ENCODE measurements at regions not wholly inside any gene's neighbourhood (a gene's known extent, or its start where the extent isn't known, plus 50 kb on each side); places are given as distances from the start of the nearest gene placed in this dataset.

DNA sequence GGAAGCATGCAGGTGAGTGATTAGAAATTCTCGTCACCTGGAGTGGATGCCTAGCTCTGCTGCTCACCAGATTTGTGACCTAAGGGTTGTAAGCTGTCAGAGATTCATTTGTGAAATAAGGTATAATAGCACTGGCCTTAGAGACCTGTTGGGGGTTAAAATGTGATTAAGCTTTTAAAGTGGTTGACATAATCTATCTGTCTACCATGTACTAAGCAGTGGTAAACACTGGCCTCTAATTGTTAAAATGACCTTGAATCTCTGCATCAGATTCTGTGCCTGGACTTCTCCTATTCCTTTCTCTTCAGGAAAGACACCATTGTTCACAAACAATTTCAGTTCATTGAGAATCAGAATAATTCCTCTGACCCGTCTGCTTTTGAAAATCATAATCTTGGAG, 536.2 kb downstream of the CBLN4 start:
- H3K27me3 ChIP-seq (ENCODE audit: control insufficient read depth in 3 of 3, insufficient read depth in 3 of 3, low read length in 3 of 3): no peaks in the 10 kb centered on the region
- 62 to 69% (median 66%) methylated on average over 2 of the region's 2 CpGs for WGBS, 3 donors
- FAIRE-seq (no peak), DNase-seq (no peak)
- H3K36me3 ChIP-seq (ENCODE audit: control insufficient read depth in 3 of 3, insufficient read depth in 2 of 3, low read depth in 1 of 3, low read length in 3 of 3): no peaks in the 10 kb centered on the region
- no peak overlapping the region for H3K27ac ChIP-seq (ENCODE audit: low read depth in 1 of 3, low read length in 2 of 3)
- no peaks in the 10 kb centered on the region for H3K9me3 ChIP-seq (ENCODE audit: control insufficient read depth in 2 of 2, insufficient read depth in 1 of 2, low read depth in 1 of 2, low read length in 1 of 2)
- no peak overlapping the region for H3K4me3 ChIP-seq (ENCODE audit: low read depth in 1 of 3, low read length in 3 of 3)
- H3K4me1 ChIP-seq (ENCODE audit: control insufficient read depth in 3 of 3, insufficient read depth in 2 of 3, low read depth in 1 of 3, low read length in 2 of 3): no peaks in the 10 kb centered on the region

DNA sequence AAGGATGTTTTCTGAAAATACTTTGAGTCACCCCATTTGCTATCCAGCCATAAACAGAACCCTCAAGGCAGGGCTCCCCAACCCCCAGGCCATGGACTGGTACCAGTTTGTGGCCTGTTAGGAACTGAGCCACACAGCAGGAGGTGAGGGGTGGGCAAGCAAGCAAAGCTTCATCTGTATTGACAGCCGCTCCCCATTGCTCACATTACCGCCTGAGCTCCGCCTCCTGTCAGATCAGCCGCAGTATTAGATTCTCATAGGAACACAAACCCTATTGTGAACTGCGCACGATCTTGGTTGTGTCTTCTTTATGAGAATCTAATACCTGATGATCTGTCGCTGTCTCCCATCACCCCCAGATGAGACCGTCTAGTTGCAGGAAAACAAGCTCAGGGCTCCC, 543.8 kb downstream of the CBLN4 start:
- Histone ChIP-seq H3K4me3 (ENCODE audit: low read depth in 1 of 3, low read length in 3 of 3) (no peak overlapping the region), H3K27ac (ENCODE audit: low read depth in 1 of 3, low read length in 2 of 3) (no peak overlapping the region), H3K36me3 (ENCODE audit: control insufficient read depth in 3 of 3, insufficient read depth in 2 of 3, low read depth in 1 of 3, low read length in 3 of 3) (no peaks in the 10 kb centered on the region), H3K9me3 (ENCODE audit: control insufficient read depth in 2 of 2, insufficient read depth in 1 of 2, low read depth in 1 of 2, low read length in 1 of 2) (no peaks in the 10 kb centered on the region), H3K4me1 (ENCODE audit: control insufficient read depth in 3 of 3, insufficient read depth in 2 of 3, low read depth in 1 of 3, low read length in 2 of 3) (no peaks in the 10 kb centered on the region), H3K27me3 (ENCODE audit: control insufficient read depth in 3 of 3, insufficient read depth in 3 of 3, low read length in 3 of 3) (no peaks in the 10 kb centered on the region)
- no peak for DNase-seq
- FAIRE-seq: no peak
- whole genome bisulfite sequencing, 3 donors: 95 to 96% (median 96%) methylated on average over 8 of the region's 8 CpGs

DNA sequence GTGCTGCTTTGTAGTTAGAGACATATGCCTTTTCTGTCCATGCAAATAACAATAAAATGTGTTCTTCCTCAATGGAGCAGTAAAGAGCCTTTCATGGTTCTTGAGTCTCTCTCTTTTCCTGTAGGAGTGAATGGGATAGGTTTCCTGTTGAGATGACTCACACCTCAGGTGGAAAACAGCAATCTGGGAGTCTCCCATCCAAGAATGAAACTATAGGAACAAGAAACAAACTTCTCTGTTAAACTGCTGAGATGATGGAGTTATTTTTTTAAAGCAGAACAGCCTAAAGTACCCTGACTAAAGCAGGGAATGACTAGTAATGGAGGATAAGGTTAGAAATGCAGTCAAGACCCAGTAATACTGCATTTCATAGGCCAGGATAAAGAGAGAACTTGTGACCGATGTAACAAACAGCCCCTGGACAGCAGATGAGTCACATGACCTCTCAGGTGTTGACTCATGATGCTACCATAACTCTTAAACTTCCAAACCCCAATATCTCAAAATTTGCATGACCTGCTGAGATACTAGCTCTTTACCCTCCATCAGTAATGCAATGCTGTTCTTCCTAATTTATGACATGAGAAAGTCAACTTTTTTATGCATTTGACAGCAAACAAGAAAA, 548.9 kb downstream of the CBLN4 start:
- WGBS, 3 donors: 75 to 91% (median 90%) methylated on average over 1 of the region's 1 CpG
- H3K4me1 ChIP-seq (ENCODE audit: control insufficient read depth in 3 of 3, insufficient read depth in 2 of 3, low read depth in 1 of 3, low read length in 2 of 3): no peaks in the 10 kb centered on the region
- no peaks in the 10 kb centered on the region for H3K36me3 ChIP-seq (ENCODE audit: control insufficient read depth in 3 of 3, insufficient read depth in 2 of 3, low read depth in 1 of 3, low read length in 3 of 3)
- no peak overlapping the region for H3K4me3 ChIP-seq (ENCODE audit: low read depth in 1 of 3, low read length in 3 of 3)
- no peak overlapping the region for H3K27ac ChIP-seq (ENCODE audit: low read depth in 1 of 3, low read length in 2 of 3)
- H3K27me3 ChIP-seq (ENCODE audit: control insufficient read depth in 3 of 3, insufficient read depth in 3 of 3, low read length in 3 of 3): no peaks in the 10 kb centered on the region
- no peak for FAIRE-seq
- no peaks in the 10 kb centered on the region for H3K9me3 ChIP-seq (ENCODE audit: control insufficient read depth in 2 of 2, insufficient read depth in 1 of 2, low read depth in 1 of 2, low read length in 1 of 2)
- DNase-seq: no peak

DNA sequence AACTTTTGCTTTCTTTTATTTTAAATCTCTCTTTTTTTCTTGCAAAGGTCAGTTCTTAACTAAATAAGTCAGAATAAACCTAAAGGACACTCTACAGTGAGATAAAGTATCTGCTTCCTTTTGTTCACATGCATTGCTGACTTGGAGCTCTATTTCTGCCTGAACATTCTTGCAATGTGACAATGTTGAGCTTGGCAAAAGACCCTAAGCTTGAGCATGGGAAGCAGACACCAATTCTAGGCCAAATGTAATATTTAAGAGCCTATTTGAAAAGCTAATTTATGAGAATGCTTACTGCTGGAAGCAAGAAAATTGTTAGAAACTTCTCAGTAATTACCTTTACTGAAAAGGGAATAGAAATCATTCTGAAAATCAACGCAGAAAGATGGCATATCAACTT, 556.2 kb downstream of the CBLN4 start:
- Histone ChIP-seq H3K4me3 (ENCODE audit: low read depth in 1 of 3, low read length in 3 of 3) (no peak overlapping the region), H3K27me3 (ENCODE audit: control insufficient read depth in 3 of 3, insufficient read depth in 3 of 3, low read length in 3 of 3) (no peaks in the 10 kb centered on the region), H3K36me3 (ENCODE audit: control insufficient read depth in 3 of 3, insufficient read depth in 2 of 3, low read depth in 1 of 3, low read length in 3 of 3) (no peaks in the 10 kb centered on the region), H3K9me3 (ENCODE audit: control insufficient read depth in 2 of 2, insufficient read depth in 1 of 2, low read depth in 1 of 2, low read length in 1 of 2) (peaks cover 0 to 2% of the 10 kb centered on the region in 2 donors), H3K27ac (ENCODE audit: low read depth in 1 of 3, low read length in 2 of 3) (no peak overlapping the region), H3K4me1 (ENCODE audit: control insufficient read depth in 3 of 3, insufficient read depth in 2 of 3, low read depth in 1 of 3, low read length in 2 of 3) (no peaks in the 10 kb centered on the region)
- FAIRE-seq (no peak), DNase-seq (no peak)
- WGBS, 3 donors: 44 to 68% (median 50%) methylated on average over 1 of the region's 1 CpG

DNA sequence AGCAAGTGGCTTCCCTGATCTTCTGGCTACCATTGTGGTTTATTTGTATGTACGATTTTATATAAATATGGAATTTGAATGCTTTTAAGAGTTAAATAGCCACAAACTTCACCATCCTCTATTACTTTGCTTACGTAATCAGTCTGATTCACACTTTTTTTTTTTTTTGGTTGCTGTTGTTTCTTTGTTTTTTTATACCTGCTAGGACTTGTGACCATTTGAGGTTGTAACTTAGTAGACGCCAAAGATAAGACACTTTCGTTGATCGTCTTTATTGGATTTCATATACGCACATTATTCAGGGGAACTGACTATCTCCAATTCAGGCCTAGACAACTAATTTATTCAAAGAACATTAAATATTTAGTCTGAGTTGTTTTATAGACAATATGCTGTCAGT, 559.0 kb downstream of the CBLN4 start:
- Histone ChIP-seq H3K27me3 (ENCODE audit: control insufficient read depth in 3 of 3, insufficient read depth in 3 of 3, low read length in 3 of 3) (no peaks in the 10 kb centered on the region), H3K4me3 (ENCODE audit: low read depth in 1 of 3, low read length in 3 of 3) (no peak overlapping the region), H3K27ac (ENCODE audit: low read depth in 1 of 3, low read length in 2 of 3) (no peak overlapping the region), H3K9me3 (ENCODE audit: control insufficient read depth in 2 of 2, insufficient read depth in 1 of 2, low read depth in 1 of 2, low read length in 1 of 2) (peaks cover 0 to 2% of the 10 kb centered on the region in 2 donors), H3K4me1 (ENCODE audit: control insufficient read depth in 3 of 3, insufficient read depth in 2 of 3, low read depth in 1 of 3, low read length in 2 of 3) (no peaks in the 10 kb centered on the region), H3K36me3 (ENCODE audit: control insufficient read depth in 3 of 3, insufficient read depth in 2 of 3, low read depth in 1 of 3, low read length in 3 of 3) (no peaks in the 10 kb centered on the region)
- FAIRE-seq (no peak), DNase-seq (no peak)
- WGBS, 3 donors: 66 to 75% (median 73%) methylated on average over 6 of the region's 6 CpGs

DNA sequence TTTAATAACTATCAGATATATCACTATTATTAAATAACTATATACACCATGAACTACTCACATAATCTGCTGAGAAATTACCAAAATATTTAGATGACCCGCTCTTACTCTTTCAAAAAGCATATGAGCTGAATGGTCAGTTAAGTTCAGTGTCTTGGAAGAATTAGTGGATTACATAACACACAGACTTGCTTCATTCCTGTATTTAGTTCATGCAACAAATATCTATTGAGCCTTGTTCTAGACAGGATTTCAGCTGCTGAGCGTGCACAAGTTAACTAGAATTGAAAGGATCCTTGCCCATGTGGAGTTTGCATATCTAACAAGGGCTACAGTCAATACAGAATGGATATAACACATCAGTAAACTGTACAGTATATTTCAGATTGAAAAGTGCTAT, 566.2 kb downstream of the CBLN4 start:
- no peaks in the 10 kb centered on the region for H3K4me1 ChIP-seq (ENCODE audit: control insufficient read depth in 3 of 3, insufficient read depth in 2 of 3, low read depth in 1 of 3, low read length in 2 of 3)
- DNase-seq: no peak
- H3K36me3 ChIP-seq (ENCODE audit: control insufficient read depth in 3 of 3, insufficient read depth in 2 of 3, low read depth in 1 of 3, low read length in 3 of 3): no peaks in the 10 kb centered on the region
- H3K4me3 ChIP-seq (ENCODE audit: low read depth in 1 of 3, low read length in 3 of 3): no peak overlapping the region
- no peak overlapping the region for H3K27ac ChIP-seq (ENCODE audit: low read depth in 1 of 3, low read length in 2 of 3)
- no peaks in the 10 kb centered on the region for H3K9me3 ChIP-seq (ENCODE audit: control insufficient read depth in 2 of 2, insufficient read depth in 1 of 2, low read depth in 1 of 2, low read length in 1 of 2)
- no peaks in the 10 kb centered on the region for H3K27me3 ChIP-seq (ENCODE audit: control insufficient read depth in 3 of 3, insufficient read depth in 3 of 3, low read length in 3 of 3)
- WGBS, 3 donors: 68 to 71% (median 69%) methylated on average over 2 of the region's 2 CpGs
- FAIRE-seq: no peak

DNA sequence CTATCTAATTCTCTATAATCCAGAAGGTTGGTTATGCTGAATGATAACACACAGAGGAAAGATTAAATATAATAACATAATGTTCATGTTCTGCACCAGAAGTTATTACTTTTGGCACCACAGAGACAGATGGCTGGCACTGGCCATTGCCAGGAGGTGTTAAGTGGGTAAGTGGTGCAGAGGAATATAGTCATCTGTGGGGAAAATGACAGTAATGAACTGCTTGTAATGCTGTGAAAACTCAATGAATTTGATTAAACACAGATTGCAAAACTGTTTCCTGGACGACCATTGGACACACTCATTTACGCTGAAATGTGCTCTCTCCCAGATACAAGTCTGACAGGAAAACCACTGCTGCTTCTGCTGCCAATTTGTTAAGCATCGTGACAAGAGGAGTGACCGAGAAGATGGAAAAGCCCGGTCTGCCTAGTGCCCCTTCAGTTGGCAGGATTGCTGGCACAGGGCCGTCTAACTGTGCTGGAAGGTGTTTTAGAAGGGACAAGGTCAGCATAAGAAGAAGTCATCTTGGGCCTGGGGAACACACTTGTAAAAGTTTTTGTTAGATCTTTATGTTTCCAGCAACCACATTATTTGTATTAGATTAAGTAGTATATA, 567.4 kb downstream of the CBLN4 start:
- DNase-seq (no peak), FAIRE-seq (no peak)
- H3K27me3 ChIP-seq (ENCODE audit: control insufficient read depth in 3 of 3, insufficient read depth in 3 of 3, low read length in 3 of 3): no peaks in the 10 kb centered on the region
- no peak overlapping the region for H3K4me3 ChIP-seq (ENCODE audit: low read depth in 1 of 3, low read length in 3 of 3)
- no peaks in the 10 kb centered on the region for H3K9me3 ChIP-seq (ENCODE audit: control insufficient read depth in 2 of 2, insufficient read depth in 1 of 2, low read depth in 1 of 2, low read length in 1 of 2)
- H3K36me3 ChIP-seq (ENCODE audit: control insufficient read depth in 3 of 3, insufficient read depth in 2 of 3, low read depth in 1 of 3, low read length in 3 of 3): no peaks in the 10 kb centered on the region
- H3K27ac ChIP-seq (ENCODE audit: low read depth in 1 of 3, low read length in 2 of 3): no peak overlapping the region
- 64 to 77% (median 74%) methylated on average over 6 of the region's 6 CpGs for WGBS, 3 donors
- no peaks in the 10 kb centered on the region for H3K4me1 ChIP-seq (ENCODE audit: control insufficient read depth in 3 of 3, insufficient read depth in 2 of 3, low read depth in 1 of 3, low read length in 2 of 3)

DNA sequence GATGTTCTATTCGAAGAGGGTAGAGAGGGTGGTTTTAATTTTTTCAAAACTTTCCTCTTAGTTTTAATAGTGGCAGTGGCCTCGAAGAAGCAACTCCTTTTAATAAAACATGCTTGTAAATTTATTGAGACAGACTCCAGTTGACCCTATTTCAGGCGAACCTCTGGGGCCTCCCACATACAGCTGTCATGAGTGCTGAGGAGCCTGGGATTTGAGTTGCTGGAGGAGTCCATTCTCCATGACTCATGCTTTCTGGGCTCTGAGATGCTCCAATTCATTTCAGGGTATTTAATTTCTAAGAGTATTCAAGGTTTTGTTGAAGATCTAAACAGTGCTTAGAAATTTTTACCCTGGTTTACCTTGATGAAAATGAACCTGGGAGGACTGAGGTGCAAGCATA, 580.4 kb downstream of the CBLN4 start:
- Histone ChIP-seq H3K27me3 (ENCODE audit: control insufficient read depth in 3 of 3, insufficient read depth in 3 of 3, low read length in 3 of 3) (no peaks in the 10 kb centered on the region), H3K4me1 (ENCODE audit: control insufficient read depth in 3 of 3, insufficient read depth in 2 of 3, low read depth in 1 of 3, low read length in 2 of 3) (no peaks in the 10 kb centered on the region), H3K4me3 (ENCODE audit: low read depth in 1 of 3, low read length in 3 of 3) (no peak overlapping the region), H3K9me3 (ENCODE audit: control insufficient read depth in 2 of 2, insufficient read depth in 1 of 2, low read depth in 1 of 2, low read length in 1 of 2) (no peaks in the 10 kb centered on the region), H3K27ac (ENCODE audit: low read depth in 1 of 3, low read length in 2 of 3) (no peak overlapping the region), H3K36me3 (ENCODE audit: control insufficient read depth in 3 of 3, insufficient read depth in 2 of 3, low read depth in 1 of 3, low read length in 3 of 3) (no peaks in the 10 kb centered on the region)
- FAIRE-seq: no peak
- WGBS, 3 donors: 56 to 71% (median 69%) methylated on average over 3 of the region's 3 CpGs
- no peak for DNase-seq

DNA sequence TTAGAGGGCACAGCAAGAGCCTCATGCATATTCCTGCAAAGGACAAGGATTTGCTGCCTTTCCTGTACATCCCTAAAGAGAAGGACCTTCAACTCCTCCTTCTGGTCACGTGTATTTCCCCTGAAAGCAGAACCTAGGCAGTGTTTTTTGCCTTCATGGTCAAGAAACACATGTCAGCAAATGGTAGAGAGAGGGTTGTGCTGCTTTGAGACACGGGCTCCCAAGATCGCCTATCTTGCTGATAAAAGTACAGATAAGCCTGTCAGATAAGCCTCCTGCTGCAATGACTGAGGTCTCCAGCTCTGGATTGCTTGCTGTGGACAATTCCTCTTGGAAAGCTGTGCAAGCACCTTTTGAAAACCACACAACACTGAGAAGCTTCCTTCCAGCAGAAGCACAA, 580.8 kb downstream of the CBLN4 start:
- no peaks in the 10 kb centered on the region for H3K4me1 ChIP-seq (ENCODE audit: control insufficient read depth in 3 of 3, insufficient read depth in 2 of 3, low read depth in 1 of 3, low read length in 2 of 3)
- FAIRE-seq (no peak), DNase-seq (no peak)
- WGBS, 3 donors: 23 to 38% (median 34%) methylated on average over 3 of the region's 3 CpGs
- H3K4me3 ChIP-seq (ENCODE audit: low read depth in 1 of 3, low read length in 3 of 3): no peak overlapping the region
- H3K27ac ChIP-seq (ENCODE audit: low read depth in 1 of 3, low read length in 2 of 3): no peak overlapping the region
- no peaks in the 10 kb centered on the region for H3K27me3 ChIP-seq (ENCODE audit: control insufficient read depth in 3 of 3, insufficient read depth in 3 of 3, low read length in 3 of 3)
- no peaks in the 10 kb centered on the region for H3K9me3 ChIP-seq (ENCODE audit: control insufficient read depth in 2 of 2, insufficient read depth in 1 of 2, low read depth in 1 of 2, low read length in 1 of 2)
- H3K36me3 ChIP-seq (ENCODE audit: control insufficient read depth in 3 of 3, insufficient read depth in 2 of 3, low read depth in 1 of 3, low read length in 3 of 3): no peaks in the 10 kb centered on the region
